GM12865 (cell line): ENCODE measurements at regions not wholly inside any gene's neighbourhood (a gene's known extent, or its start where the extent isn't known, plus 50 kb on each side); places are given as distances from the start of the nearest gene placed in this dataset.

Experiments
- DNase-seq: peaks from one replicate; pipeline ENCODE4 v3.0.0; 2010; ENCODE audit warnings: low read depth
- H3K4me3 ChIP-seq: 2 replicates; pipeline ENCODE4 v1.5.1; 2011; ENCODE audit warnings: mild to moderate bottlenecking, low read depth, low read length, control low read depth
- TF ChIP-seq, protein P1 (sequence below): IDR thresholded peaks from 2 replicates; pipeline ENCODE4 v1.5.1; 2011; ENCODE audit warnings: low read length, control low read depth, low read depth, inconsistent platforms; ENCODE audit not compliant: insufficient read depth; ENCODE audit errors: missing control alignments

DNA sequence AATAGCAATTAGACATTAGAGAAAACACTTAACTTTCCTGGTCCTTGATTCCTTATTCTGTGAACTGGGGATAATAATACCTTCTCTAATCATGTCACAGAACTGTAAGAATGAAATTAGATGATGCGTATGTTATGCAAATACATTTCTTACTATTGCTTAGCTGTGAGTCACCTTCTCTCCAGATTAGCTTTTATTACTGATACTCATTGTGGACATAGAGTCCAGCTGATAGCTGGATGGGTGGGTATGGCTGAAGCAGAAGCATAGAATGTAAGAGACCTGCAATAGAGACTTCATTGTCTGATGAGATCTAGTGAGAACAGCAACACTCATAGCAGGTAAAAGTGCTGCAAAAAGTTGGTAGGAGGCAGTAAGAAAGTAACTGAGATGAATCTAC is 437.2 kb upstream of the ZFP42 start:
- TF ChIP-seq, protein P1, sequence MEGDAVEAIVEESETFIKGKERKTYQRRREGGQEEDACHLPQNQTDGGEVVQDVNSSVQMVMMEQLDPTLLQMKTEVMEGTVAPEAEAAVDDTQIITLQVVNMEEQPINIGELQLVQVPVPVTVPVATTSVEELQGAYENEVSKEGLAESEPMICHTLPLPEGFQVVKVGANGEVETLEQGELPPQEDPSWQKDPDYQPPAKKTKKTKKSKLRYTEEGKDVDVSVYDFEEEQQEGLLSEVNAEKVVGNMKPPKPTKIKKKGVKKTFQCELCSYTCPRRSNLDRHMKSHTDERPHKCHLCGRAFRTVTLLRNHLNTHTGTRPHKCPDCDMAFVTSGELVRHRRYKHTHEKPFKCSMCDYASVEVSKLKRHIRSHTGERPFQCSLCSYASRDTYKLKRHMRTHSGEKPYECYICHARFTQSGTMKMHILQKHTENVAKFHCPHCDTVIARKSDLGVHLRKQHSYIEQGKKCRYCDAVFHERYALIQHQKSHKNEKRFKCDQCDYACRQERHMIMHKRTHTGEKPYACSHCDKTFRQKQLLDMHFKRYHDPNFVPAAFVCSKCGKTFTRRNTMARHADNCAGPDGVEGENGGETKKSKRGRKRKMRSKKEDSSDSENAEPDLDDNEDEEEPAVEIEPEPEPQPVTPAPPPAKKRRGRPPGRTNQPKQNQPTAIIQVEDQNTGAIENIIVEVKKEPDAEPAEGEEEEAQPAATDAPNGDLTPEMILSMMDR: no peak
- no peak overlapping the region for H3K4me3 ChIP-seq
- DNase-seq: no peak

DNA sequence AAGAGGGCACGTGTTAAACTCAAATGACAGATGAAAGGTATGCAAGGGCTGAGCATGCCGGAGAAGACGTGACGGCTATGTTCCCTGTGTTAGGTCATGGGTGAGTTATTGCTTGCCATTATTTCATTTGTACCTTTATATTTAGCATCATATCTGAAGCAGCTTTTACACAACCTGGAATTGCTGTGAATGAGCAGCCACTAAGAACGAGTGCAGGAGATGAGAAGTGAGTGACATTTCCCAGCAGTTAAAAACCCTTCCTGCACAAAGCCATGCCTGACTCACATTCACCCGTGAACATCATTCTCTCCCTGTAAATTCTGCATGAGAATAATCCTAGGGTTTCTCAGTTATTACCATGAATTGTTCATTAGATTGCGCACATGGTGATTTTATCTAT is 433.2 kb upstream of the ZFP42 start:
- TF ChIP-seq, protein P1: no peak
- DNase-seq: no peak
- H3K4me3 ChIP-seq: no peak overlapping the region

DNA sequence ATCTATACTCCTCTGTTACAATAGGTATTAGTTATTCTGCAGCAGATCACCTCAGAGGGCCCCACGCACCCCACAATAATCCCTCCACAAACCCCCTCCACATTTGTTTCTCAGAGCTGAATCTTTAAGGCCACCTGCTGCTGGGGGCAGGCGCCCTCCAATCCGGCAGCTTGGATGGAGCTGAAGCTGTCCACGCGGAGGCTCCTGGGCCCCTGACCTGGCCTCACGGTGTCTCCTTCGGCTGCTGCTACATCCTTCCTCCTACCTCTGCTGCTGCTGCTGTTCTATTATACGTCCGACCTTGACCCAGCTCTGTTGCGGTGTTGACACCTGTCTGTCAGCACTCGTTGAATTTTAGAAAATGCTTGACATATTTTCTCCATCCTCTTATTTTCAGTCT is 430.2 kb upstream of the ZFP42 start:
- DNase-seq: no peak
- no peak overlapping the region for H3K4me3 ChIP-seq
- TF ChIP-seq, protein P1: no peak

DNA sequence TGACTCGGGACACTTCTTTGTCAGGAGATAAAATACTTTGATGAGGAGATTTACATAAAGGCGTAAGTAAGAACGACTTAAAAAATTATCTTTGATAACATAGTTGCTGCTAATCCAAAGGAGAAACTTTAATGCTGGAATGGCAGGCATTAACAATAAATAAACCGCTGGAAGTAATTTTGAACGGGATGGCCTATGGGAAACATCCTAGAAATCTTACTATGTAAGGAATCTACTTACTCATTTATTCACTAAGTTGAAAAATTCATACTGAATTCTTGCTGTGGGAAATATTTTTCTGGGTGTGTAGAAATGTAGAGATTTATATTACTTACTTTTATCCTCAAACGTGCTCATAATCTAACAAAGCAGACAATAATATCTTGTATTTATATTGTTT is 425.7 kb upstream of the ZFP42 start:
- DNase-seq: no peak
- H3K4me3 ChIP-seq: no peak overlapping the region
- TF ChIP-seq, protein P1: no peak

DNA sequence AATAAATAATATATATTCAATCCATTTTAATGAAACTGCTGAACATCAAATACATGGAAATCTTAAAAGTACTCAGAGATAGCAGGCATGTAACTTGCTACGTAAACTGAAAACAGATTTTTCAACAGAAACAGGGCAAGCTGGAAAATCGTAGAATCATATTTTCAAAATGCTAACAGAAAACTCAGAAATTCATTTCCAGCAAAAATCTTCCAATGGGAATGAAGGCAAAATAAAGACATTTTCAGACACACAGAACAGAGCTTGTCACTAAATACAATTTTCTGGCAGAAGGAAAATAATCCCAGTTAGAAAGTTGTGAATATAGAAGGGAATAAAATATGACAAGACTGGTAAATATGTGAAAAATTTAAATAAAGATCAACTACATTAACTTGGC is 419.9 kb upstream of the ZFP42 start:
- TF ChIP-seq, protein P1: no peak
- no peak for DNase-seq
- no peak overlapping the region for H3K4me3 ChIP-seq

DNA sequence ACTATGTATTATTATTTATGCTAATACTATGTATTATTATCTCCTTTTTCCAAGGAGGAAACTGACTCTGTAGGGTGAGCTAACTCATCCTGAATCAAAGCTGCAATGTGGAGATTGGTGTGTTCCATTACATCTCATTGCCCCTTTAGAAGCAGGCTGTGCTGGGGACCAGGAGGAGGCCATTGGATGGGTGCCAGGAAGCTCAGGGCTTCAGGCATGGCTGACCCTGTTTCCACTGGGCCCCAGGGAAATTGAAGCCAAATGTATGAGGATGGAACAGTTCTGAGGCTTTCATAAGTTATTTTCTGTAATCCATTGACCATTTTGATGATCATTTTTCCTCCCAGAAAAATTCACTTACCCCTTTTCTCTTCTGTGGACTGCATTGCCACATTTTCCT is 418.8 kb upstream of the ZFP42 start:
- H3K4me3 ChIP-seq: no peak overlapping the region
- TF ChIP-seq, protein P1: no peak
- no peak for DNase-seq

DNA sequence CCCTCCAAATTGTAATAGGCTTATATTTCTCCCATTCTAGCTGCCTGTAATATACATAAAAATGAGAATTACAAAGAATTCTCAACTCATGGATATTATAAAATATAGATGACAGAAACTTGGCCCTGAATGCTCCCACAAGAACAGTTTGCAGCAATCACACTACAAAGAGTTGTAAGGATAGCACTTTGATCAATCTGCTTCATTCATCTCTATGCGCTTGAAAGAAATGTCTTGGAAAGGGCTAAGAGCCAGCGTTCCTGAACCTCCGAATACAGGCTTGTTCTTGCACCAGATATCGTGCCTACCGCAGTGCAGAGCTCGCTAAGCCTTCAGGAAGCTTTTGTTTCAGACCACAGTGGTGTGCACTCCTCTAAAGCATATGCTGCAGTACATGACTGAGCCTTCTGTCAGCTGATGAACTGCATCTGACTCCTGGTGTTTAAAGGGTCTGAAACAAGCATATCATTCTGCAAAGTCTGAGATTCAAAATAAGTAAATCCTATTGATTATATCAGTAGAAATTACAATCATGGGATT is 417.6 kb upstream of the ZFP42 start:
- no peak for DNase-seq
- TF ChIP-seq, protein P1: no peak

More for the DNA sequence above, 417.6 kb upstream of the ZFP42 start:
- H3K4me3 ChIP-seq: no peak overlapping the region
